H1 (cell line): ENCODE measurements at regions not wholly inside any gene's neighbourhood (a gene's known extent, or its start where the extent isn't known, plus 50 kb on each side); places are given as distances from the start of the nearest gene placed in this dataset.

ENCODE experiments used
- CTCF ChIA-PET: fragments of 300-600 bp; sonication (Branson Sonifier 250); formaldehyde crosslinking; loops from one replicate; lab custom pipeline; 2021; ENCODE audit not compliant: partially characterized antibody; lab: Charles Lee
- POLR2A ChIA-PET: fragments of 300-600 bp; sonication (Branson Sonifier 250); formaldehyde crosslinking; loops from one replicate; lab custom pipeline; 2021; ENCODE audit warnings: inconsistent platforms; ENCODE audit not compliant: partially characterized antibody; lab: Charles Lee
- DNase-seq, 2 experiments: peaks; one replicate each; pipeline versions ENCODE4 v3.0.0 to v3.0.0-alpha.2; 2010 to 2022; ENCODE audit warnings: low spot score in 2 of 2, low read depth in 1 of 2, mixed read lengths in 1 of 2
- FAIRE-seq: peaks from 2 replicates; lab custom pipeline; 2011; peaks lifted over from hg19 to GRCh38; lab: Jason Lieb, UNC
- H2AFZ ChIP-seq: 2 replicates; pipeline ENCODE4 v1.8.1; 2012; ENCODE audit warnings: low read length, inconsistent platforms
- H2AK5ac ChIP-seq: 2 replicates; pipeline ENCODE4 v1.6.1; 2013; ENCODE audit warnings: low read depth, low read length
- H2BK120ac ChIP-seq: replicated peaks from 2 replicates; pipeline ENCODE3; 2013; ENCODE audit warnings: low read depth, low read length, inconsistent platforms
- H2BK12ac ChIP-seq: 2 replicates; pipeline ENCODE4 v1.6.1; 2013; ENCODE audit warnings: low read depth, low read length
- H2BK15ac ChIP-seq: 2 replicates; pipeline ENCODE4 v1.6.1; 2013; ENCODE audit warnings: low read length
- H2BK20ac ChIP-seq: 2 replicates; pipeline ENCODE4 v1.6.1; 2013; ENCODE audit warnings: low read length
- H2BK5ac ChIP-seq: 2 replicates; pipeline ENCODE4 v1.6.1; 2013; ENCODE audit warnings: low read depth, low read length
- H3K14ac ChIP-seq: 2 replicates; pipeline ENCODE4 v1.6.1; 2013; ENCODE audit warnings: inconsistent platforms; ENCODE audit not compliant: insufficient read length
- H3K18ac ChIP-seq: 2 replicates; pipeline ENCODE4 v1.6.1; 2013; ENCODE audit warnings: low read length; ENCODE audit errors: extremely low read depth
- H3K23ac ChIP-seq: 2 replicates; pipeline ENCODE4 v1.6.1; 2013; ENCODE audit warnings: inconsistent platforms; ENCODE audit not compliant: insufficient read length
- H3K23me2 ChIP-seq: 2 replicates; pipeline ENCODE4 v1.6.1; 2013; ENCODE audit warnings: low read depth, low read length
- H3K27ac ChIP-seq: 2 replicates; pipeline ENCODE4 v1.6.1; 2011; ENCODE audit warnings: low read depth, low read length, inconsistent platforms
- H3K27me3 ChIP-seq, 4 experiments: replicated peaks in 1 of 4; 1 replicate in 1 of 4; 2 replicates in 3 of 4; pipeline versions ENCODE4 v1.6.1 to v1.8.1; 2011 to 2013; ENCODE audit warnings: low read length in 3 of 4, mild to moderate bottlenecking in 3 of 4, inconsistent platforms in 2 of 4, mixed read lengths in 2 of 4, moderate library complexity in 1 of 4; ENCODE audit not compliant: control insufficient read depth in 3 of 4, insufficient read depth in 3 of 4; ENCODE audit errors: extremely low read depth in 1 of 4
- H3K36me3 ChIP-seq, 4 experiments: 2 replicates each; pipeline versions ENCODE4 v1.6.1 to v1.8.1; 2011 to 2013; ENCODE audit warnings: mild to moderate bottlenecking in 4 of 4, low read length in 3 of 4, moderate library complexity in 2 of 4, control low read depth in 1 of 4, inconsistent platforms in 1 of 4; ENCODE audit not compliant: insufficient read depth in 4 of 4, control insufficient read depth in 2 of 4
- H3K4ac ChIP-seq: replicated peaks from 2 replicates; pipeline ENCODE3; 2013; ENCODE audit warnings: low read length, low read depth, mixed read lengths, inconsistent platforms; ENCODE audit not compliant: insufficient read length
- H3K4me1 ChIP-seq, 4 experiments: replicated peaks in 1 of 4; 1 replicate in 1 of 4; 2 replicates in 3 of 4; pipeline versions ENCODE4 v1.6.1 to v1.8.1; 2011 to 2013; ENCODE audit warnings: low read length in 3 of 4, inconsistent platforms in 2 of 4, mixed read lengths in 1 of 4; ENCODE audit not compliant: insufficient read depth in 4 of 4, control insufficient read depth in 3 of 4
- H3K4me2 ChIP-seq, 2 experiments: 2 replicates each; pipeline versions ENCODE4 v1.6.1 to v1.8.1; 2011 to 2013; ENCODE audit warnings: low read depth in 2 of 2, low read length in 2 of 2, control low read depth in 1 of 2, inconsistent platforms in 1 of 2, mild to moderate bottlenecking in 1 of 2; ENCODE audit not compliant: insufficient read depth in 1 of 2
- H3K4me3 ChIP-seq, 4 experiments: fragments of 200-600, 300-600 bp in 1 of 4; sonication (generic), shearing (Covaris generic), sonication (Bioruptor Twin) in 1 of 4; 2 replicates each; pipeline versions ENCODE4 v1.5.1 to v1.8.1; 2011 to 2016; ENCODE audit warnings: low read length in 4 of 4, low read depth in 3 of 4, control low read depth in 2 of 4, inconsistent platforms in 2 of 4, mild to moderate bottlenecking in 2 of 4, mixed read lengths in 1 of 4, moderate library complexity in 1 of 4; ENCODE audit not compliant: insufficient read depth in 2 of 4; ENCODE audit errors: extremely low read depth in 1 of 4
- H3K56ac ChIP-seq: replicated peaks from 2 replicates; pipeline ENCODE3; 2013; ENCODE audit warnings: low read depth, mild to moderate bottlenecking, mixed read lengths, low read length, inconsistent platforms; ENCODE audit not compliant: insufficient read length
- H3K79me1 ChIP-seq: 2 replicates; pipeline ENCODE4 v1.6.1; 2013; ENCODE audit warnings: low read depth, low read length, control low read depth
- H3K79me2 ChIP-seq, 2 experiments: 2 replicates each; pipeline versions ENCODE4 v1.6.1 to v1.8.1; 2012 to 2013; ENCODE audit warnings: low read length in 2 of 2, mild to moderate bottlenecking in 2 of 2, inconsistent platforms in 1 of 2; ENCODE audit not compliant: insufficient read depth in 2 of 2, control insufficient read depth in 1 of 2
- H3K9ac ChIP-seq, 4 experiments: replicated peaks in 1 of 4; 1 replicate in 1 of 4; 2 replicates in 3 of 4; pipeline versions ENCODE4 v1.6.1 to v1.8.1; 2011 to 2013; ENCODE audit warnings: low read depth in 3 of 4, low read length in 3 of 4, control low read depth in 2 of 4, mild to moderate bottlenecking in 2 of 4, moderate library complexity in 2 of 4, inconsistent platforms in 1 of 4; ENCODE audit errors: extremely low read depth in 1 of 4
- H3K9me3 ChIP-seq, 2 experiments: 2 replicates each; pipeline versions ENCODE4 v1.6.1 to v1.8.1; 2012 to 2013; ENCODE audit warnings: mild to moderate bottlenecking in 2 of 2, moderate library complexity in 2 of 2, control low read depth in 1 of 2, inconsistent platforms in 1 of 2, low read depth in 1 of 2, low read length in 1 of 2, mixed read lengths in 1 of 2; ENCODE audit not compliant: insufficient read depth in 2 of 2
- H4K20me1 ChIP-seq, 2 experiments: replicated peaks in 1 of 2; 2 replicates each; pipeline versions ENCODE3 to v1.8.1; 2011 to 2013; ENCODE audit warnings: inconsistent platforms in 2 of 2, low read length in 2 of 2, mild to moderate bottlenecking in 1 of 2; ENCODE audit not compliant: insufficient read depth in 2 of 2, control insufficient read depth in 1 of 2
- H4K5ac ChIP-seq: 2 replicates; pipeline ENCODE4 v1.6.1; 2013; ENCODE audit warnings: low read length, low read depth, mixed read lengths, inconsistent platforms; ENCODE audit not compliant: insufficient read length
- H4K8ac ChIP-seq: 2 replicates; pipeline ENCODE4 v1.8.0; 2013; ENCODE audit warnings: mild to moderate bottlenecking, moderate library complexity, low read length, inconsistent platforms; ENCODE audit not compliant: insufficient read depth; ENCODE audit errors: extremely low read depth
- H4K91ac ChIP-seq: replicated peaks from 2 replicates; pipeline ENCODE3; 2013; ENCODE audit warnings: low read length, mixed read lengths, inconsistent platforms; ENCODE audit not compliant: insufficient read length
- BCL11A ChIP-seq, 2 experiments: IDR thresholded peaks; one replicate each; pipeline ENCODE4 v1.6.1; 2011; ENCODE audit warnings: low read depth in 2 of 2, low read length in 2 of 2, mild to moderate bottlenecking in 2 of 2
- EGR1 ChIP-seq: IDR thresholded peaks from 2 replicates; pipeline ENCODE4 v1.6.1; 2011; ENCODE audit warnings: low read depth, low read length, borderline replicate concordance
- EP300 ChIP-seq, 2 experiments: IDR thresholded peaks; 1 replicate in 1 of 2; 2 replicates in 1 of 2; pipeline ENCODE4 v1.6.1; 2011 to 2012; ENCODE audit warnings: low read depth in 2 of 2, low read length in 2 of 2, mild to moderate bottlenecking in 2 of 2, borderline replicate concordance in 1 of 2, inconsistent platforms in 1 of 2, moderate library complexity in 1 of 2
- HDAC6 ChIP-seq: IDR thresholded peaks from one replicate; pipeline ENCODE4 v1.7.1; 2012; ENCODE audit warnings: low read depth, mild to moderate bottlenecking, inconsistent platforms, low read length, moderate library complexity
- KDM4A ChIP-seq: IDR thresholded peaks from one replicate; pipeline ENCODE4 v1.7.1; 2012; ENCODE audit warnings: low read depth, mild to moderate bottlenecking, moderate library complexity, low read length, inconsistent platforms; ENCODE audit not compliant: severe bottlenecking
- NANOG ChIP-seq: IDR thresholded peaks from 2 replicates; pipeline ENCODE4 v1.6.1; 2011; ENCODE audit warnings: low read length, low read depth, mild to moderate bottlenecking, inconsistent platforms; ENCODE audit not compliant: insufficient read depth, poor library complexity, severe bottlenecking
- POU5F1 ChIP-seq: IDR thresholded peaks from 2 replicates; pipeline ENCODE4 v1.6.1; 2011; ENCODE audit warnings: low read depth, mild to moderate bottlenecking, low read length, moderate library complexity
- RFX5 ChIP-seq: IDR thresholded peaks from 2 replicates; pipeline ENCODE4 v1.6.1; 2011; ENCODE audit warnings: low read depth, low read length, improper control_type of control experiment, borderline replicate concordance
- SP2 ChIP-seq: IDR thresholded peaks from 2 replicates; pipeline ENCODE4 v1.6.1; 2012; ENCODE audit warnings: mild to moderate bottlenecking, low read length, inconsistent platforms
- SRF ChIP-seq: IDR thresholded peaks from 2 replicates; pipeline ENCODE4 v1.6.1; 2011; ENCODE audit warnings: mild to moderate bottlenecking, low read depth, low read length, moderate library complexity
- WGBS, 2 experiments: shearing (Covaris generic) in 1 of 2; methylation state at CpG; one replicate each; pipeline versions ENCODE4 v1.1.6 to v1.1.7; 2013 to 2015; ENCODE audit warnings: low lambda C conversion rate in 2 of 2, mixed read lengths in 2 of 2, inconsistent platforms in 1 of 2, low coverage in 1 of 2, missing lambda C conversion rate in 1 of 2; ENCODE audit not compliant: insufficient replicate concordance in 2 of 2, insufficient coverage in 1 of 2, insufficient read length in 1 of 2; ENCODE audit errors: extremely low coverage in 1 of 2, missing lambda C conversion rate in 1 of 2; 5-methylcytosine and 5-hydroxymethylcytosine counted together
- TF ChIP-seq, protein P1 (sequence below): IDR thresholded peaks from 2 replicates; pipeline ENCODE4 v1.6.1; 2011; ENCODE audit warnings: low read length, improper control_type of control experiment
- TF ChIP-seq, protein P2 (sequence below): IDR thresholded peaks from 2 replicates; pipeline ENCODE4 v1.6.1; 2012; ENCODE audit warnings: low read length, inconsistent platforms

DNA sequence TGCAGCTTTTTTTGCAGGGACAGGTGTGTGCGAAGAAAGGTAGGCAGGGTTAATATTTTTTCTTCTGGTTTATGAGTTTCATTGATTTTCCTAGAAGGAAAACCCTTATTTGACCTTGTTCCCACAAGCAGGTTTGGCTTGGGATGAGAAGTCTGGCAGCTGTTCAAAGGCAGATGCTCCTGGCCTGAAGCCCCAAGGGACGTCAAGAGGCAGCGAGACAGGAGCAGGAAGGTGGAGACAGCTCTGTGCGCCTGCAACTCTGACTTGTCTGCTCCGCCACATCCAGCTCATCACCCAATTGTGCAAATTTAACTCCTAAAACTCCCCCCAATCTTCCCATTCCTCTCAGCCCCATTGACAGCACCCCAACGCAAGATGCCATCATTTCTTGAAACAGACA lies 136.8 kb upstream of the XYLT1 start:
- ChIA-PET POLR2A (no interaction called here), CTCF (interaction anchor here (0.9 to 1.1 kb wide), 2 partner anchors 28 to 34 kb away, joined by 3 read pairs; no protein-coding TSS in a partner anchor)
- no peak for TF ChIP-seq EGR1
- no peak for TF ChIP-seq KDM4A
- no peak for TF ChIP-seq SP2
- TF ChIP-seq, protein P1, sequence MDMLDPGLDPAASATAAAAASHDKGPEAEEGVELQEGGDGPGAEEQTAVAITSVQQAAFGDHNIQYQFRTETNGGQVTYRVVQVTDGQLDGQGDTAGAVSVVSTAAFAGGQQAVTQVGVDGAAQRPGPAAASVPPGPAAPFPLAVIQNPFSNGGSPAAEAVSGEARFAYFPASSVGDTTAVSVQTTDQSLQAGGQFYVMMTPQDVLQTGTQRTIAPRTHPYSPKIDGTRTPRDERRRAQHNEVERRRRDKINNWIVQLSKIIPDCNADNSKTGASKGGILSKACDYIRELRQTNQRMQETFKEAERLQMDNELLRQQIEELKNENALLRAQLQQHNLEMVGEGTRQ: no peak
- TF ChIP-seq EP300 (IDR thresholded peaks at IDR 0.05; ENCODE audit: borderline replicate concordance in 1 of 2, low read depth in 2 of 2, low read length in 2 of 2): no peak
- TF ChIP-seq POU5F1: no peak
- no peak for TF ChIP-seq SRF
- no peak for TF ChIP-seq NANOG
- TF ChIP-seq RFX5: no peak
- no peak for TF ChIP-seq HDAC6
- no peak for TF ChIP-seq BCL11A (IDR thresholded peaks at IDR 0.05; ENCODE audit: low read depth in 2 of 2, low read length in 2 of 2)
- TF ChIP-seq, protein P2, sequence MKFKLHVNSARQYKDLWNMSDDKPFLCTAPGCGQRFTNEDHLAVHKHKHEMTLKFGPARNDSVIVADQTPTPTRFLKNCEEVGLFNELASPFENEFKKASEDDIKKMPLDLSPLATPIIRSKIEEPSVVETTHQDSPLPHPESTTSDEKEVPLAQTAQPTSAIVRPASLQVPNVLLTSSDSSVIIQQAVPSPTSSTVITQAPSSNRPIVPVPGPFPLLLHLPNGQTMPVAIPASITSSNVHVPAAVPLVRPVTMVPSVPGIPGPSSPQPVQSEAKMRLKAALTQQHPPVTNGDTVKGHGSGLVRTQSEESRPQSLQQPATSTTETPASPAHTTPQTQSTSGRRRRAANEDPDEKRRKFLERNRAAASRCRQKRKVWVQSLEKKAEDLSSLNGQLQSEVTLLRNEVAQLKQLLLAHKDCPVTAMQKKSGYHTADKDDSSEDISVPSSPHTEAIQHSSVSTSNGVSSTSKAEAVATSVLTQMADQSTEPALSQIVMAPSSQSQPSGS: no peak

More for the DNA sequence above, 136.8 kb upstream of the XYLT1 start:
- Histone ChIP-seq H3K18ac (no peak overlapping the region), H2AFZ (no peak overlapping the region), H3K79me1 (no peaks in the 10 kb centered on the region), H2BK5ac (no peak overlapping the region), H2BK20ac (no peak overlapping the region), H3K27me3 (no peaks in the 10 kb centered on the region), H3K14ac (no peak overlapping the region), H3K4ac (no peak overlapping the region), H3K4me3 (no peak overlapping the region), H3K23ac (no peak overlapping the region), H3K56ac (no peak overlapping the region), H4K20me1 (no peaks in the 10 kb centered on the region), H2AK5ac (no peak overlapping the region), H3K9me3 (no peaks in the 10 kb centered on the region), H3K9ac (no peak overlapping the region), H3K4me2 (no peak overlapping the region), H2BK12ac (no peak overlapping the region), H2BK15ac (no peak overlapping the region), H2BK120ac (no peak overlapping the region), H3K27ac (no peak overlapping the region), H4K91ac (no peak overlapping the region), H3K4me1 (peaks cover 0 to 3% (median 0%) of the 10 kb centered on the region in 4 experiments; a peak in 1 of 7 replicates), H3K36me3 (no peaks in the 10 kb centered on the region), H4K8ac (no peak overlapping the region), H3K79me2 (no peaks in the 10 kb centered on the region), H3K23me2 (no peaks in the 10 kb centered on the region), H4K5ac (no peak overlapping the region)
- no peak for FAIRE-seq
- WGBS, 2 experiments: 92% methylated on average over 6 of the region's 6 CpGs; no CpG with 5 or more reads in 1 of the 2 experiments
- DNase-seq: no peak
